CD4-positive, alpha-beta memory T cell (primary cell): ENCODE measurements at regions not wholly inside any gene's neighbourhood (a gene's known extent, or its start where the extent isn't known, plus 50 kb on each side); places are given as distances from the start of the nearest gene placed in this dataset.

Experiments
- CTCF ChIA-PET: fragments of 350-600 bp; sonication (Branson Sonifier 250); formaldehyde crosslinking; loops from one replicate; lab custom pipeline; 2021; ENCODE audit warnings: inconsistent platforms; ENCODE audit not compliant: partially characterized antibody; lab: Charles Lee
- POLR2A ChIA-PET: fragments of 350-600 bp; sonication (Branson Sonifier 250); formaldehyde crosslinking; loops from one replicate; lab custom pipeline; 2021; ENCODE audit not compliant: partially characterized antibody; lab: Charles Lee
- DNase-seq, 5 donors: peaks; one replicate each; pipeline versions ENCODE4 v3.0.0 to v3.0.0-alpha.2; 2020 to 2022; ENCODE audit warnings: mixed read lengths in 1 of 5
- H3K27ac ChIP-seq: one replicate; pipeline ENCODE4 v1.7.0; 2013; ENCODE audit warnings: low read depth, low read length
- H3K27me3 ChIP-seq: 2 replicates; pipeline ENCODE4 v1.7.0; 2013; ENCODE audit warnings: mild to moderate bottlenecking, low read length, moderate library complexity; ENCODE audit not compliant: insufficient read depth
- H3K36me3 ChIP-seq: 2 replicates; pipeline ENCODE4 v1.7.0; 2013; ENCODE audit warnings: mild to moderate bottlenecking, low read length, moderate library complexity; ENCODE audit not compliant: insufficient read depth
- H3K4me1 ChIP-seq: 2 replicates; pipeline ENCODE4 v1.7.0; 2013; ENCODE audit warnings: mild to moderate bottlenecking, low read length, moderate library complexity; ENCODE audit not compliant: insufficient read depth
- H3K4me3 ChIP-seq, 2 donors: one replicate each; pipeline ENCODE4 v1.7.0; 2013; ENCODE audit warnings: low read length in 2 of 2, mild to moderate bottlenecking in 1 of 2
- H3K9me3 ChIP-seq, 2 donors: one replicate each; pipeline ENCODE4 v1.7.0; 2013; ENCODE audit warnings: low read length in 2 of 2, control low read depth in 1 of 2; ENCODE audit not compliant: control insufficient read depth in 1 of 2
- H3K27ac Mint-ChIP-seq, 7 donors: one replicate each; pipeline ENCODE4 v1.8.0; 2020 to 2021; ENCODE audit warnings: mixed read lengths in 7 of 7, mild to moderate bottlenecking in 6 of 7, inconsistent platforms in 3 of 7, moderate library complexity in 3 of 7
- H3K27me3 Mint-ChIP-seq, 2 donors: one replicate each; pipeline ENCODE4 v1.8.0; 2020 to 2021; ENCODE audit warnings: mixed read lengths in 2 of 2
- H3K36me3 Mint-ChIP-seq, 2 donors: one replicate each; pipeline ENCODE4 v1.8.0; 2020 to 2021; ENCODE audit warnings: mixed read lengths in 2 of 2, inconsistent platforms in 1 of 2, mild to moderate bottlenecking in 1 of 2
- H3K4me1 Mint-ChIP-seq, 4 donors: one replicate each; pipeline ENCODE4 v1.8.0; 2020 to 2021; ENCODE audit warnings: mixed read lengths in 4 of 4, mild to moderate bottlenecking in 1 of 4
- H3K4me3 Mint-ChIP-seq, 8 donors: one replicate each; pipeline ENCODE4 v1.8.0; 2020 to 2021; ENCODE audit warnings: mixed read lengths in 8 of 8, mild to moderate bottlenecking in 7 of 8, moderate library complexity in 6 of 8, inconsistent platforms in 3 of 8
- H3K9me3 Mint-ChIP-seq, 8 donors: one replicate each; pipeline ENCODE4 v1.8.0; 2020 to 2021; ENCODE audit warnings: mixed read lengths in 8 of 8, mild to moderate bottlenecking in 5 of 8, inconsistent platforms in 3 of 8, moderate library complexity in 1 of 8
- intact Hi-C: fragments of 100-400 bp; cut with micrococcal nuclease; formaldehyde crosslinking; loops from one replicate; pipeline ENCODE4 v1.15.1; 2023

- H3K4me1 ChIP-seq, result peaks cover 2% of the 10 kb centered on the region
- no peak overlapping the region for H3K4me3 ChIP-seq
- H3K36me3 ChIP-seq, result no peaks in the 10 kb centered on the region
- Mint-ChIP-seq H3K4me3 (no peak overlapping the region), H3K9me3 (peaks cover 0 to 2% (median 0%) of the 10 kb centered on the region in 8 donors), H3K27me3 (no peaks in the 10 kb centered on the region), H3K36me3 (no peaks in the 10 kb centered on the region), H3K27ac (no peak overlapping the region), H3K4me1 (peaks cover 0 to 4% (median 2%) of the 10 kb centered on the region in 4 donors)
- ChIA-PET CTCF (no interaction called here), POLR2A (no interaction called here)
- H3K27ac ChIP-seq, result no peak overlapping the region
- H3K27me3 ChIP-seq, result no peaks in the 10 kb centered on the region
- intact Hi-C loops, result no loop called here
- H3K9me3 ChIP-seq, result no peaks in the 10 kb centered on the region
- DNase-seq, result no peak
These were observed 99.7 kb upstream of the CTDP1 start for GRCh38 chr18:79579807-79580497.

GRCh38 chr18:79580498-79581171 is 99.0 kb upstream of the CTDP1 start:
- no peak for DNase-seq
- H3K27ac Mint-ChIP-seq, result no peak overlapping the region

GRCh38 chr18:79581406-79581805 is 98.2 kb upstream of the CTDP1 start:
- H3K27ac ChIP-seq, result no peak overlapping the region
- H3K27ac Mint-ChIP-seq, result no peak overlapping the region

More at GRCh38 chr18:79580498-79581171, 99.0 kb upstream of the CTDP1 start:
- Mint-ChIP-seq H3K4me1 (peaks cover 0 to 4% (median 2%) of the 10 kb centered on the region in 4 donors), H3K9me3 (no peaks in the 10 kb centered on the region), H3K27me3 (no peaks in the 10 kb centered on the region), H3K4me3 (no peak overlapping the region), H3K36me3 (no peaks in the 10 kb centered on the region)
- Histone ChIP-seq H3K27ac (no peak overlapping the region), H3K36me3 (no peaks in the 10 kb centered on the region), H3K27me3 (no peaks in the 10 kb centered on the region), H3K4me1 (no peaks in the 10 kb centered on the region), H3K4me3 (no peak overlapping the region), H3K9me3 (no peaks in the 10 kb centered on the region)
- ChIA-PET CTCF (no interaction called here), POLR2A (no interaction called here)
- intact Hi-C loops, result no loop called here

GRCh38 chr18:79581911-79582310 is 97.7 kb upstream of the CTDP1 start:
- POLR2A ChIA-PET, result no interaction called here
- intact Hi-C loops, result no loop called here
- Histone ChIP-seq H3K4me1 (no peaks in the 10 kb centered on the region), H3K9me3 (no peaks in the 10 kb centered on the region), H3K36me3 (no peaks in the 10 kb centered on the region), H3K4me3 (no peak overlapping the region), H3K27me3 (no peaks in the 10 kb centered on the region), H3K27ac (no peak overlapping the region)
- no peak overlapping the region for H3K27ac Mint-ChIP-seq
- peaks cover 0 to 4% (median 2%) of the 10 kb centered on the region in 4 donors for H3K4me1 Mint-ChIP-seq
- DNase-seq, result no peak
- H3K9me3 Mint-ChIP-seq, result no peaks in the 10 kb centered on the region
- no peaks in the 10 kb centered on the region for H3K36me3 Mint-ChIP-seq
- CTCF ChIA-PET, result no interaction called here
- H3K4me3 Mint-ChIP-seq, result no peak overlapping the region
- H3K27me3 Mint-ChIP-seq, result peaks cover 0 to 1% of the 10 kb centered on the region in 2 donors

More at GRCh38 chr18:79581406-79581805, 98.2 kb upstream of the CTDP1 start:
- no peak for DNase-seq
- intact Hi-C loops, result no loop called here
- H3K36me3 Mint-ChIP-seq, result no peaks in the 10 kb centered on the region
- peaks cover 0 to 1% of the 10 kb centered on the region in 2 donors for H3K27me3 Mint-ChIP-seq
- H3K9me3 ChIP-seq, result no peaks in the 10 kb centered on the region
- peaks cover 0 to 4% (median 2%) of the 10 kb centered on the region in 4 donors for H3K4me1 Mint-ChIP-seq
- no peak overlapping the region for H3K4me3 Mint-ChIP-seq
- H3K9me3 Mint-ChIP-seq, result no peaks in the 10 kb centered on the region
- H3K27me3 ChIP-seq, result no peaks in the 10 kb centered on the region
- no peaks in the 10 kb centered on the region for H3K4me1 ChIP-seq
- no peaks in the 10 kb centered on the region for H3K36me3 ChIP-seq
- CTCF ChIA-PET, result no interaction called here
- POLR2A ChIA-PET, result no interaction called here
- H3K4me3 ChIP-seq, result no peak overlapping the region

GRCh38 chr18:79582978-79583377 is 96.6 kb upstream of the CTDP1 start:
- H3K4me3 Mint-ChIP-seq, result no peak overlapping the region
- Histone ChIP-seq H3K27ac (no peak overlapping the region), H3K4me3 (no peak overlapping the region), H3K9me3 (no peaks in the 10 kb centered on the region), H3K4me1 (no peaks in the 10 kb centered on the region), H3K36me3 (no peaks in the 10 kb centered on the region), H3K27me3 (no peaks in the 10 kb centered on the region)
- H3K27me3 Mint-ChIP-seq, result peaks cover 0 to 1% of the 10 kb centered on the region in 2 donors
- ChIA-PET POLR2A (no interaction called here), CTCF (no interaction called here)
- no peaks in the 10 kb centered on the region for H3K9me3 Mint-ChIP-seq
- no peak overlapping the region for H3K27ac Mint-ChIP-seq
- intact Hi-C loops, result no loop called here
- peaks cover 0 to 4% (median 2%) of the 10 kb centered on the region in 4 donors for H3K4me1 Mint-ChIP-seq
- DNase-seq, result no peak
- no peaks in the 10 kb centered on the region for H3K36me3 Mint-ChIP-seq

- Mint-ChIP-seq H3K4me3 (no peak overlapping the region), H3K27me3 (peaks cover 0 to 5% of the 10 kb centered on the region in 2 donors), H3K36me3 (no peaks in the 10 kb centered on the region), H3K4me1 (peaks cover 0 to 4% (median 2%) of the 10 kb centered on the region in 4 donors), H3K9me3 (no peaks in the 10 kb centered on the region), H3K27ac (no peak overlapping the region)
- intact Hi-C loops, result no loop called here
- Histone ChIP-seq H3K4me3 (no peak overlapping the region), H3K27me3 (no peaks in the 10 kb centered on the region), H3K27ac (no peak overlapping the region), H3K36me3 (no peaks in the 10 kb centered on the region), H3K9me3 (no peaks in the 10 kb centered on the region), H3K4me1 (no peaks in the 10 kb centered on the region)
- ChIA-PET CTCF (no interaction called here), POLR2A (no interaction called here)
- no peak for DNase-seq
These were observed 96.2 kb upstream of the CTDP1 start for GRCh38 chr18:79583426-79583825.

- ChIA-PET CTCF (no interaction called here), POLR2A (no interaction called here)
- Histone ChIP-seq H3K9me3 (no peaks in the 10 kb centered on the region), H3K36me3 (no peaks in the 10 kb centered on the region), H3K27me3 (no peaks in the 10 kb centered on the region), H3K4me1 (no peaks in the 10 kb centered on the region), H3K4me3 (no peak overlapping the region), H3K27ac (no peak overlapping the region)
- H3K27ac Mint-ChIP-seq, result peak overlapping the region in 1 of 7 donors; percentile 47
- H3K27me3 Mint-ChIP-seq, result peaks cover 0 to 5% of the 10 kb centered on the region in 2 donors
- intact Hi-C loops, result no loop called here
- H3K36me3 Mint-ChIP-seq, result no peaks in the 10 kb centered on the region
- no peaks in the 10 kb centered on the region for H3K9me3 Mint-ChIP-seq
- H3K4me1 Mint-ChIP-seq, result peaks cover 0 to 4% (median 2%) of the 10 kb centered on the region in 4 donors
- DNase-seq, result no peak
- no peak overlapping the region for H3K4me3 Mint-ChIP-seq
These were observed 95.6 kb upstream of the CTDP1 start for GRCh38 chr18:79583984-79584401.
